ENCODE measurements at regions not wholly inside any gene's neighbourhood (a gene's known extent, or its start where the extent isn't known, plus 50 kb on each side); places are given as distances from the start of the nearest gene placed in this dataset.

- DNase-seq (ENCODE audit: low spot score): no peak
- H3K27me3 Mint-ChIP-seq (ENCODE audit: low read depth): no peaks in the 10 kb centered on the region
- ATAC-seq: no peak
- H3K9me3 Mint-ChIP-seq: peaks cover 5% of the 10 kb centered on the region
- H3K27ac Mint-ChIP-seq: no peak overlapping the region
- no peaks in the 10 kb centered on the region for H3K36me3 Mint-ChIP-seq
- ChIA-PET POLR2A (interaction anchor here (0.5 kb wide), 1 partner anchor 706 kb away, joined by 3 read pairs; no protein-coding TSS in a partner anchor), CTCF (no interaction called here)
- H3K4me1 Mint-ChIP-seq: peaks cover 5% of the 10 kb centered on the region; the same call in 1 of the 2 replicates
- no peak for TF ChIP-seq MAX (CRISPR knock-in tag; IDR thresholded peaks at IDR 0.05)
- no peak for TF ChIP-seq JUN (CRISPR knock-in tag; IDR thresholded peaks at IDR 0.05)
- TF ChIP-seq GTF2I (CRISPR knock-in tag; conservative IDR thresholded peaks at IDR 0.05): no peak
- TF ChIP-seq ZNF416 (CRISPR knock-in tag; IDR thresholded peaks at IDR 0.05): no peak
- no peak for TF ChIP-seq ESRRA (CRISPR knock-in tag; IDR thresholded peaks at IDR 0.05; ENCODE audit: borderline replicate concordance)
- no peak for TF ChIP-seq NFYB (CRISPR knock-in tag; conservative IDR thresholded peaks at IDR 0.05; ENCODE audit: low read depth)
- TF ChIP-seq ZNF425 (CRISPR knock-in tag; conservative IDR thresholded peaks at IDR 0.05): no peak
- TF ChIP-seq ELF4 (CRISPR knock-in tag; IDR thresholded peaks at IDR 0.05; ENCODE audit: low read depth): no peak
- TF ChIP-seq ATF6 (CRISPR knock-in tag; IDR thresholded peaks at IDR 0.05): no peak
- no peak overlapping the region for H3K4me3 Mint-ChIP-seq
Observed at GRCh38 chr17:71725811-71726210, 395.0 kb upstream of the SOX9 start.

- no peak overlapping the region for H3K4me3 Mint-ChIP-seq
- CTCF ChIA-PET: no interaction called here
- ATAC-seq (no peak), DNase-seq (ENCODE audit: low spot score) (no peak)
- TF ChIP-seq ZNF219 (CRISPR knock-in tag; IDR thresholded peaks at IDR 0.05; ENCODE audit: borderline replicate concordance) (no peak), ZNF416 (CRISPR knock-in tag; IDR thresholded peaks at IDR 0.05) (no peak), FOXP4 (CRISPR knock-in tag; IDR thresholded peaks at IDR 0.05) (no peak), TP53 (CRISPR knock-in tag; IDR thresholded peaks at IDR 0.05) (no peak), GABPB1 (CRISPR knock-in tag; IDR thresholded peaks at IDR 0.05) (no peak), NFATC4 (CRISPR knock-in tag; IDR thresholded peaks at IDR 0.05) (no peak), NR2C2 (CRISPR knock-in tag; IDR thresholded peaks at IDR 0.05) (no peak), AFF4 (CRISPR knock-in tag; IDR thresholded peaks at IDR 0.05; ENCODE audit: borderline replicate concordance) (no peak), ETV6 (CRISPR knock-in tag; IDR thresholded peaks at IDR 0.05) (no peak), ZMAT4 (CRISPR knock-in tag; IDR thresholded peaks at IDR 0.05) (no peak), ATF1 (CRISPR knock-in tag; IDR thresholded peaks at IDR 0.05) (no peak)
- no peaks in the 10 kb centered on the region for H3K27me3 Mint-ChIP-seq (ENCODE audit: low read depth)
- peaks cover 5% of the 10 kb centered on the region for H3K9me3 Mint-ChIP-seq
- no peak overlapping the region for H3K27ac Mint-ChIP-seq
- POLR2A ChIA-PET: interaction anchor here (0.5 kb wide), 1 partner anchor 705 kb away, joined by 3 read pairs; no protein-coding TSS in a partner anchor
- H3K36me3 Mint-ChIP-seq: no peaks in the 10 kb centered on the region
- peaks cover 5% of the 10 kb centered on the region; the same call in 1 of the 2 replicates for H3K4me1 Mint-ChIP-seq
Observed at GRCh38 chr17:71726341-71726740, 394.5 kb upstream of the SOX9 start.
